T-helper 1 cell treated with Interleukin-12 subunit alpha and Interleukin-12 subunit beta and Interleukin-4 antibody, amounts not matched to agents 30 μg/mL and 1 μg/mL, for 36 hours (primary cell): ENCODE measurements at regions not wholly inside any gene's neighbourhood (a gene's known extent, or its start where the extent isn't known, plus 50 kb on each side); places are given as distances from the start of the nearest gene placed in this dataset.

ENCODE experiments used
- H3K27ac Mint-ChIP-seq: one replicate; pipeline ENCODE4 v1.8.0; 2021; ENCODE audit warnings: mild to moderate bottlenecking, mixed read lengths
- H3K27me3 Mint-ChIP-seq: one replicate; pipeline ENCODE4 v1.8.0; 2021; ENCODE audit warnings: low read depth, mixed read lengths
- H3K36me3 Mint-ChIP-seq: one replicate; pipeline ENCODE4 v1.8.0; 2021; ENCODE audit warnings: low read depth, mixed read lengths
- H3K4me1 Mint-ChIP-seq: one replicate; pipeline ENCODE4 v1.8.0; 2021; ENCODE audit warnings: low read depth, mixed read lengths
- H3K4me3 Mint-ChIP-seq: one replicate; pipeline ENCODE4 v1.8.0; 2021; ENCODE audit warnings: mild to moderate bottlenecking, moderate library complexity, mixed read lengths
- H3K9me3 Mint-ChIP-seq: one replicate; pipeline ENCODE4 v1.8.0; 2021; ENCODE audit warnings: mixed read lengths

DNA sequence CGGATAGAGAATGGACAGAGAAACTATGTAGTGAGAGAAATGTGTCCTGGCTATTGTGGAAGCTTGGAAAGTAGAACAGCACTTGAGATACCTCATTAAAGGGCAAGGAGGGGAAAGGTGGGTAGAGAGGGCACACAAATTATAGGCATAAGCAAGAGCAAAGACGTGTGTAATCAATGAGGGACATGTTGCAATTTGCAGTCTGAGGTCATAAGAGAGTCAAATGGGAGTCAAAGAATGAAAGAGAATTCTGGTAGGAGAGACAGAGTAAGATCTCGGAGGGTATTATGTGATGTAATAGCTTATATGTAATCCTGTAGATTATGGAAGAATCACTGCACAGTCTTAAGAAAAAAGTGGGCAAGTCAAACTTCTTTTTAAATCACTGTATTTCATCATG is 312.0 kb upstream of the RGMB start:
- no peak overlapping the region for H3K27ac Mint-ChIP-seq
- no peaks in the 10 kb centered on the region for H3K27me3 Mint-ChIP-seq
- H3K9me3 Mint-ChIP-seq, result no peaks in the 10 kb centered on the region
- H3K4me1 Mint-ChIP-seq, result no peaks in the 10 kb centered on the region
- no peaks in the 10 kb centered on the region for H3K36me3 Mint-ChIP-seq
- H3K4me3 Mint-ChIP-seq, result no peak overlapping the region

DNA sequence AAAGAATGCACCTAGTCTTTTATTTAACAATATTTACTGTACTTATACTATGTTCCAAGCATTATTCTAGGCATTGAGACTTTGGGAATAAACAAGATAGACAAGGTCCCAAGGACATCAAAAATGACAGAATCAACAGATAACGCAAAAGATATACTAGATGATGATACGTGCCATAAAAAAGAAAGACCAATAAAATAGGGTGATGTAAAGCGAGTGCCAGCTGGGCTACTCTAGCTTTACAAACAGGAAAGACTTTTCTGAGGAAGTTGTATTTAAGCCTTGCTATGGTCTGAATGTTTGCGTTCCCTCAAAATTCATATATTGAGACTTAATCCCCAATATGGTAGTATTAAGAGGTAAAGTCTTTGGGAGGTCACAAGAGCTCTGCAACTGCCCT is 310.2 kb upstream of the RGMB start:
- H3K27me3 Mint-ChIP-seq, result no peaks in the 10 kb centered on the region
- H3K4me3 Mint-ChIP-seq, result no peak overlapping the region
- H3K27ac Mint-ChIP-seq, result no peak overlapping the region
- H3K9me3 Mint-ChIP-seq, result no peaks in the 10 kb centered on the region
- H3K4me1 Mint-ChIP-seq, result no peaks in the 10 kb centered on the region
- H3K36me3 Mint-ChIP-seq, result no peaks in the 10 kb centered on the region

DNA sequence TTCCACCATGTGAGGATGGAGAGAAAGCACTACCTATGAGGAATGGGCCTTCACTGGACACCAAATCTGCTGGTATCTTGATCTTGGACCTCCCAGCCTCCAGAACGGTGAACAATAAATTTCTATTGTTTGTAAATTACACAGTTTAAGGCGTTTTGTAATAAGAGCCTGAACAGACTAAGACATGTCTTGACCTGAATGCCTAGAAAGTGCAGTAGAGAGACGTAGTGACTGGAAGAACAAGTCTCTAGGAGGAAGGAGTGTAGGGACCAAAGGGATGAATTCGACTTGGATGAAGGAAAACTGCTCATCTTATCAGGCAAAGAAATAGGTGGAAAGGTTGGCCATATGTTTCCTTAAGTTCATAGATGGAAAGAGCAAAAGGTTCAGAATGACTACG is 309.8 kb upstream of the RGMB start:
- H3K4me3 Mint-ChIP-seq, result no peak overlapping the region
- H3K9me3 Mint-ChIP-seq, result no peaks in the 10 kb centered on the region
- no peak overlapping the region for H3K27ac Mint-ChIP-seq
- no peaks in the 10 kb centered on the region for H3K36me3 Mint-ChIP-seq
- no peaks in the 10 kb centered on the region for H3K4me1 Mint-ChIP-seq
- H3K27me3 Mint-ChIP-seq, result no peaks in the 10 kb centered on the region

DNA sequence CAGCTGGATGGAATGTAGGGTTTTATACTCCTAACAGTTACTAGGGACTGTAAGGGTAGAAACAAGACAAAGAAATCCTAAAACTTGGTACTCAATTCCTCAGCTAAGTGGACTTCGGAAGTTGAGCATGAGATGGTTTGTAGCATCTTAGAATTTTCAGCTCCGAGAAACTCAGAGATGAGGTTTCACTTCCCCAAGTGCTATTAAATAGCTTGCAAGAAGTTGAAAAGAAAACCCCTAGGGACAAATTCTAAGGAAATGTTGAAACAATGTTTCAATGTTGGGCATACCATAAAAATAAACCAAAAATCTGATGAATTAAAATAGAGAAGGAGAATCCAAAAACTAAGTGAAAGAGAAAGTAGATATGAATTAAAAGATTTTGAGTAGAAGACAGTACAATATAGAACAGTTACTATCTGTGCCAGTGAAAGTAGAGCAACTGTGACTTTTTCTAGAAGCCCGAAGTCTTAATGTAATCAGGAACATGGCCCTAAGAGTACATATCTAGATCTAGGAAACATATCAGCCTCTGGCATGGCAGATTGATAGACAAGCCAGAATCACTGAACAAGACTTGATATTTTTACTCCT is 308.6 kb upstream of the RGMB start:
- H3K9me3 Mint-ChIP-seq, result no peaks in the 10 kb centered on the region
- H3K4me3 Mint-ChIP-seq, result no peak overlapping the region
- H3K4me1 Mint-ChIP-seq, result no peaks in the 10 kb centered on the region
- no peaks in the 10 kb centered on the region for H3K27me3 Mint-ChIP-seq
- H3K36me3 Mint-ChIP-seq, result no peaks in the 10 kb centered on the region
- no peak overlapping the region for H3K27ac Mint-ChIP-seq

DNA sequence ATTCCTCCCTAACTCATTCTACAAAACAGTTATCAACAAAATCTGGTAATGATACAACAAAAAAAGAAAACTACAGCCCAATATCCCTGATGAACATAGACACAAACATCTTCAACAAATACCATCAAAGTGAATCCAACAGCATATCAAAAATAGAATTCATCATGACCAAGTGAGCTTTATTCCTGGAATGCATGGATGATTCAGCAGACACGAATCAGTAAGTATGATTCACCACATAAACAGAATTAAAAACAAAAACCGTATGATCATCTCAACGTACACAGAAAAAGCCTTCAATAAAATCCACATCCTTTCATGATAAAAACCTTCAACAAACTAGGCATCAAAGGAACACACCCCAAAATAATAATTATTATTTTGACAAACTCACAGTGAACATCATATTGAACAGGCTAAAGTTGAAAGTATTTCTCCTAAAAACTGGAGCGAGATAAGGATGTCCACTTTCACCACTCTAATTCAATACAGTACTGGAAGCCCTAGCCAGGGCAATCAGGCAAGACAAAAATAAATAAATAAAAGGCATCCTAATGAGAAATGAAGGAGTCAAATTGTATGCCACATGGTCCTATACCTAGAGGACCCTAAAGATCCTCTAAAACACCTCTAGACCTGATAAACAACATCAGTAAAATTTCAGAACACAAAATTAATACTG is 305.1 kb upstream of the RGMB start:
- no peaks in the 10 kb centered on the region for H3K4me1 Mint-ChIP-seq
- H3K9me3 Mint-ChIP-seq, result no peaks in the 10 kb centered on the region
- no peak overlapping the region for H3K27ac Mint-ChIP-seq
- H3K27me3 Mint-ChIP-seq, result no peaks in the 10 kb centered on the region
- no peaks in the 10 kb centered on the region for H3K36me3 Mint-ChIP-seq
- H3K4me3 Mint-ChIP-seq, result no peak overlapping the region

DNA sequence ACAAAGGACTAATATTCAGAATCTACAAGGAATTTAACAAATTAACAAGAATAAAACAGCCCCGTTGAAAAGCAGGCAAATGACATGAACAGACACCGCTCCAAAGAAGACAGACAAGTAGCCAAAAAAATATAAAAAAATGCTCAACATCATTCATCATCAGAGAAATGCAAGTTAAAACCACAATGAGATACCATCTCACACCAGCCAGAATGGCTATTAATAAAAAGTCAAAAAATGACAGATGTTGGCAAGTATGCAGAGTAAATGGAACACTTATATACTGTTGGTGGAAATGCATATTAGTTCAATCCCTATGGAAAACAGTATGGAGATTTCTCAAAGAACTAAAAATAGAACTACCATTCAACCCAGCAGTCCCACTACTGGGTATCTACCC is 302.7 kb upstream of the RGMB start:
- no peaks in the 10 kb centered on the region for H3K4me1 Mint-ChIP-seq
- H3K27me3 Mint-ChIP-seq, result no peaks in the 10 kb centered on the region
- H3K4me3 Mint-ChIP-seq, result no peak overlapping the region
- no peaks in the 10 kb centered on the region for H3K36me3 Mint-ChIP-seq
- no peaks in the 10 kb centered on the region for H3K9me3 Mint-ChIP-seq
- H3K27ac Mint-ChIP-seq, result no peak overlapping the region

DNA sequence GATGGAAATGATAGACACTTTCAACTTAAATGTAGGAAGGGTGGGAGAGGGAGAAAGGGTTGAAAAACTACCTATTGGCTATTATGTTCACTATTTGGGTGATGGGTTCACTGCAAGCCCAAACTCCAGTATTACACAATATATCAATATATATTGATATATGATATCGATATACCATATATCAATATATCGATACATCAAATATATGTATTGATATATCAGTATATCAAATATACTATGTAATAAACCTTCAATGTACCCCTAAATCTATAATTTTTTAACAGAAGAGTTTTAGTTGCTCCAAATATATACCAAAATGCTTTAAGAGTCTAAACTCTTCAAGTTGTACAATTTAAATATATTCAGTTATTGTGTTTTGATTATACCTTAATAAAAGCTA is 302.0 kb upstream of the RGMB start:
- Mint-ChIP-seq H3K27ac (no peak overlapping the region), H3K4me3 (no peak overlapping the region), H3K4me1 (no peaks in the 10 kb centered on the region), H3K9me3 (no peaks in the 10 kb centered on the region), H3K27me3 (peaks cover 1% of the 10 kb centered on the region), H3K36me3 (no peaks in the 10 kb centered on the region)

DNA sequence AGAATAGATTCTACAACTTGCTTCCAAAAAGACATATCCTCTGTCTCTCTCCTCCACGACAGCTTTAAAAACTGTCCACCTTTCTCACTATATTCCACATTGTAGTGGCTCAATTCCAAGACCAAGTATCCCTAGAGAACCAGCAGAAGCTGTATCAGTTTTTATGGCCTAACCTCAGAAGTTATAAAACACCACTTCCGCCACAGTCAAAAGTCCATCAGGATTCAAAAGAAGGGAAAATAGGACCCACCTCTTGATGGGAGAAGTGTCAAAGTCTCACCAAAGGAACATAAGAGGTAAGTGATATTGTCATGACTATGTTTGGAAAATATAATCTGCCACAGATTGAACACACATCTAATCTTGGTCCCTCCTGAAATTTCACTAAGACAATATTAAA is 299.2 kb upstream of the RGMB start:
- no peak overlapping the region for H3K27ac Mint-ChIP-seq
- H3K36me3 Mint-ChIP-seq, result no peaks in the 10 kb centered on the region
- no peak overlapping the region for H3K4me3 Mint-ChIP-seq
- H3K4me1 Mint-ChIP-seq, result no peaks in the 10 kb centered on the region
- peaks cover 9% of the 10 kb centered on the region for H3K27me3 Mint-ChIP-seq
- no peaks in the 10 kb centered on the region for H3K9me3 Mint-ChIP-seq

DNA sequence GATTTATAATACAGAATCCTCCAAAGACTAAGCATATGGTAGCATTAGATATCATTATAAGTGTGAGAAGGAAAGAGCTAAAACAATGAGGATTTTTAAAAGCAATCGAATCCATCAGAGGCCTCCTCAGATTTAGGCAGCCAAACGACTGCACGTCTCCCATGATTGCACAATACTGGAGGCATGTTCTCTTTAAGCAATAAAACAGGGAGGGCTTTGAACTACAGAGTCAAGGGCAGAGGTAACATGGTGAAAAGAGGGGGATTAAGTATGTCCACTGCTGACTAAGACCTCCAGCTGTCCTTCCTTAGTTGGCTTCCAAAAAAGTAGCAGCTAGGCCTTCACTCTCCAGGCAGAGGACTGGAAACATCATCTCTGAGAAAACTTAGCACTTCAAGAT is 298.7 kb upstream of the RGMB start:
- no peak overlapping the region for H3K4me3 Mint-ChIP-seq
- H3K4me1 Mint-ChIP-seq, result no peaks in the 10 kb centered on the region
- no peaks in the 10 kb centered on the region for H3K9me3 Mint-ChIP-seq
- H3K36me3 Mint-ChIP-seq, result no peaks in the 10 kb centered on the region
- H3K27me3 Mint-ChIP-seq, result peaks cover 9% of the 10 kb centered on the region
- no peak overlapping the region for H3K27ac Mint-ChIP-seq

DNA sequence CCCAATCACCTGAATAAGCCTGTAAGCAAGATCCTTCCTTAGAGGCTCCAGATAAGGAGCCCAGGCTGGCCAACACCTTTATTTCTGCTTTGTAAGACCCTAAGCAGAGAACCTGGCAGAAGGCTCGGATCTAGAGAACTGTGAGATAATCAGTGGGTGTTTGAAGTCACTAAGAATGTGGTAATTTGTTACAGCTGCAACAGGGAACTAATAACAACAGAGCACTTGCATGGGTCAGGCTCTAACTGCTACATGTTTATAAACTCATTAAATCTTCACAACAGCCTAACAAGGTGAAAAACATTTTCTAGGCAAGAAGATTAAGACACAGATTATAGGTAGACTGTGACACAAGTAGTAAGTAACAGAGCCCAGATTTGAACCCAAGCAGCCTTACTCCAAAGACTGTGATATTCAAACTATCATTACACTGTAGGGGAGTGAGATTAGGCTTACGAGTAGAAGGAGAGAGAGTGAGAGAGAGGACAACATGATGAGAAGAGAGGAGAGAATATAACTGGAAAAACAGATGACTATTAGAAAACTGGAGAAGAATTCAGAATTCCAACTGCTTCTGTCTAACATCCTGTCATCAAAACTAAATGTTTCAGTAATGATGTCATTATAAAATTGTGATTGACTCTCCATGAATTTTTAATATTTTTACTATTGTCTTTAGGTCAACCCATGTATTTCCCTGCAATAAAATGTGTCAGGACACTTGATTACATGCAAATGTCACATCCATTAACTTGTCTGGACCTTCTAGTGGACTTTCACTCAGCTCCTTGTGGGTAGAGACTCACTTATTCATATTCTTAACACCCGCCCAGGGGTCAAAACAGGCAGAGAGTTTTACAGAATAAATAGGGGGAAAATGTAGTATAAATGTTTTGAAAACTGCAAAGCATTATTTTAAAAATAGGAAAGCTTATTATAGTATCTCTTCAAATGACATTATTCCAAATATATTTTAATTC is 290.9 kb upstream of the RGMB start:
- Mint-ChIP-seq H3K27me3 (peaks cover 1% of the 10 kb centered on the region), H3K27ac (no peak overlapping the region), H3K4me3 (no peak overlapping the region), H3K36me3 (no peaks in the 10 kb centered on the region), H3K4me1 (no peaks in the 10 kb centered on the region), H3K9me3 (no peaks in the 10 kb centered on the region)

DNA sequence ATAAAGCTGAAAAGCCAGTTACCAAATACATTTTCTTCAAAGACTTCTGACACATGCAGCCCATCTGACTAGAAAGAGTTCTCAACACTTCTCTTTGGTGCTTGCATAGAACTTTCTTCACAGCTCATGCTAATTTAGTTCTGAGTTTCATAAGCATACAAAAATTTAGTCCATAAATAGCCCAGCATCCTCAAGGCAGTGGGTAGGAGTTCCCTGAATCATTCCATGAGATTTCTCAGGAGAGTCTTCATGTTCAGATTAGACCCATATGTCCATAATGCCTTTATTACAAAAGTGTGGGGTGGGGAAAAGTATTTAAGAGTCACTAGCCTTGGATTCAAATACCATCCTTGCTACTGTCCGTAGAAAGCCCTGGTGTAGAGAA is 290.2 kb upstream of the RGMB start:
- Mint-ChIP-seq H3K9me3 (no peaks in the 10 kb centered on the region), H3K36me3 (no peaks in the 10 kb centered on the region), H3K27ac (no peak overlapping the region), H3K27me3 (no peaks in the 10 kb centered on the region), H3K4me3 (no peak overlapping the region), H3K4me1 (no peaks in the 10 kb centered on the region)

DNA sequence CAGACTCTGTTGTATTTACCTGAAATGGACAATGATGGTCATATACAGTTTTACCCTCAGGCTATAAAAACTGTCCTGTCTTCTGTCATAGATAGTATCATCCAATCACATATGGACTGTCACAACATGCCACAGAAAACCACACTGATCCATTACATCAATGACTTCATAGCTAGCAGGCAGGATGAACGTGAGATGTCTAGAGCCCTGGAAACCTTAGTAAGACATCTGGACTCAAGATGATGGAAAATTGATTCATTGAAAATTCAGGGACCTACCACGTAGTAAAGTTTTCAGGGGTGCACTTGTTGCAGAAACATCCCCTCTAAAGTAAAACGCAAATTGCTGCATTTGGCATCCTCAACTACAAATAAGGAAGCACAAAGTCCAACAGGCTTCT is 284.4 kb upstream of the RGMB start:
- Mint-ChIP-seq H3K4me1 (peaks cover 5% of the 10 kb centered on the region), H3K36me3 (peaks cover 3% of the 10 kb centered on the region), H3K27me3 (no peaks in the 10 kb centered on the region), H3K27ac (no peak overlapping the region), H3K9me3 (peaks cover 14% of the 10 kb centered on the region), H3K4me3 (no peak overlapping the region)

DNA sequence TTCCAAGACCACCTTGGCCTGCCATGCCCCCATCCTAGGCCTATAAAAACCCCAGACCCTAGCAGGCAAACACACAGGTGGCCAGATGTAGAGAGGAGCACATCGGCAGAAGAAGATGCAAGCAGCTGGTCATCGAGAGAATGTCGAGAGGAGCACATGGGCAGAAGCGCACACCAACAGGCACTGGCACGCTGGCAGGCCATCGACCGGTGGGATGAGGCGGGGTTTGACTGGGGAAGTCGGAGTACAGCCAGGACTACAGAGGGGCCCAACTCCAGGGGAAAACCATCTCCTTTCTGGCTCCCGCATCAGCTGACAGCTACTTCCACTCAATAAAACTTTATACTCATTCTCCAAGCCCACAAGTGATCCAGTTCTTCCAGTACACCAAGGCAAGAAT is 283.1 kb upstream of the RGMB start:
- Mint-ChIP-seq H3K36me3 (peaks cover 3% of the 10 kb centered on the region), H3K27me3 (no peaks in the 10 kb centered on the region), H3K4me3 (no peak overlapping the region), H3K4me1 (peaks cover 8% of the 10 kb centered on the region), H3K9me3 (peaks cover 19% of the 10 kb centered on the region), H3K27ac (no peak overlapping the region)

DNA sequence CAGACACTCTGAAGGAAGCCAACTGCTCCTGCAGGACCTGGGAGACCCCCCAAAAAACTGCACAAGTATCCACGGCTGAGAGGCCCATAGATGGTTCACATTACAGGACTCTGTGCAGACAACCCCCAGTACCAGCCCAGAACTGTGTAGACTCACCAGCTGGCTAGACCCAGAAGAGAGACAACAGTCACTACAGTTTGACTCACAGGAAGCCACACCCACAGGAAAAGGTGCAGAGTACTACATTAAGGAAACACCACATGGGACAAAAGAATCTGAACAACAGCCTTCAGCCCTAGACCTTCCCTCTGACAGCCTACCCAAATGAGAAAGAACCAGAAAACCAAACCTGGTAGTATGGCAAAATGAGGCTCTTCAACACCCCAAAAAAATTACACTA is 281.2 kb upstream of the RGMB start:
- no peak overlapping the region for H3K4me3 Mint-ChIP-seq
- H3K27ac Mint-ChIP-seq, result no peak overlapping the region
- H3K9me3 Mint-ChIP-seq, result peaks cover 19% of the 10 kb centered on the region
- H3K4me1 Mint-ChIP-seq, result peaks cover 8% of the 10 kb centered on the region
- no peaks in the 10 kb centered on the region for H3K27me3 Mint-ChIP-seq
- peaks cover 3% of the 10 kb centered on the region for H3K36me3 Mint-ChIP-seq

DNA sequence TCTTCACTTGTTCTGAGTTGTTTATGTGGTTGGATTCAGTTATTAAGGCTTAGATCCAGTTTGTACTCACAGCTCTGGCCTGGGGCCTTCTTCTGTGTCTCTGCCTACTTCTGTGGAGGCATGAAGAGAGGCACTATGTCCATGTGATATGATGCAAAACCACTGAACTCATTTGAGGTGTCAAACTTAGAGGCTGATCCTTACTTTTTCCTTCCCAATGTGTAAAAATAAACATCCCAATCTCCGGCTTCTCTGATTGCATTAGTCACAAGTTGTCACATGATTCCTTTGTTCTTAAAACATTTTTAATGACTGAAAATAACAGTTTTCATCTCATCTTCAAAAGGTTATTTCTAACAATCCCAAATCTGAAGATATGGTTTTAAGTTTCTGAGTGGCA is 276.0 kb upstream of the RGMB start:
- H3K27me3 Mint-ChIP-seq, result no peaks in the 10 kb centered on the region
- no peak overlapping the region for H3K27ac Mint-ChIP-seq
- peaks cover 5% of the 10 kb centered on the region for H3K4me1 Mint-ChIP-seq
- no peak overlapping the region for H3K4me3 Mint-ChIP-seq
- peaks cover 2% of the 10 kb centered on the region for H3K36me3 Mint-ChIP-seq
- peaks cover 8% of the 10 kb centered on the region for H3K9me3 Mint-ChIP-seq
